ES-I3 (cell line): ENCODE measurements at regions not wholly inside any gene's neighbourhood (a gene's known extent, or its start where the extent isn't known, plus 50 kb on each side); places are given as distances from the start of the nearest gene placed in this dataset.

Source experiments
- H3K36me3 ChIP-seq: 2 replicates; pipeline ENCODE4 v1.6.1; 2013; ENCODE audit warnings: mild to moderate bottlenecking, low read length, control low read depth, moderate library complexity; ENCODE audit not compliant: insufficient read depth
- H3K4me1 ChIP-seq: 2 replicates; pipeline ENCODE4 v1.6.1; 2013; ENCODE audit warnings: mild to moderate bottlenecking, control low read depth, low read length; ENCODE audit not compliant: insufficient read depth
- H3K9ac ChIP-seq: 2 replicates; pipeline ENCODE4 v1.6.1; 2013; ENCODE audit warnings: low read depth, mild to moderate bottlenecking, low read length, moderate library complexity
- H3K9me3 ChIP-seq: 2 replicates; pipeline ENCODE4 v1.6.1; 2013; ENCODE audit warnings: mild to moderate bottlenecking, low read length, moderate library complexity; ENCODE audit not compliant: control insufficient read depth, insufficient read depth

- H3K9ac ChIP-seq = no peak overlapping the region
- H3K9me3 ChIP-seq = no peaks in the 10 kb centered on the region
- H3K36me3 ChIP-seq = no peaks in the 10 kb centered on the region
- H3K4me1 ChIP-seq = no peaks in the 10 kb centered on the region
These were observed 488.9 kb upstream of the FAT1 start for GRCh38 chr4:187212446-187213080.

- Histone ChIP-seq H3K4me1 (no peaks in the 10 kb centered on the region), H3K36me3 (no peaks in the 10 kb centered on the region), H3K9ac (no peak overlapping the region), H3K9me3 (no peaks in the 10 kb centered on the region)
These were observed 491.8 kb upstream of the FAT1 start for GRCh38 chr4:187215438-187215837.

GRCh38 chr4:187218705-187219245 lies 495.1 kb upstream of the FAT1 start:
- H3K9me3 ChIP-seq = no peaks in the 10 kb centered on the region
- H3K9ac ChIP-seq = no peak overlapping the region
- no peaks in the 10 kb centered on the region for H3K36me3 ChIP-seq
- no peaks in the 10 kb centered on the region for H3K4me1 ChIP-seq

- H3K36me3 ChIP-seq = no peaks in the 10 kb centered on the region
- no peak overlapping the region for H3K9ac ChIP-seq
- H3K9me3 ChIP-seq = no peaks in the 10 kb centered on the region
- no peaks in the 10 kb centered on the region for H3K4me1 ChIP-seq
These were observed 500.9 kb upstream of the FAT1 start for GRCh38 chr4:187224560-187224959.

- Histone ChIP-seq H3K9ac (no peak overlapping the region), H3K36me3 (no peaks in the 10 kb centered on the region), H3K4me1 (no peaks in the 10 kb centered on the region)
These were observed 504.4 kb upstream of the FAT1 start for GRCh38 chr4:187227907-187228704.

GRCh38 chr4:187232196-187232595 lies 508.5 kb upstream of the FAT1 start:
- Histone ChIP-seq H3K9me3 (no peaks in the 10 kb centered on the region), H3K36me3 (no peaks in the 10 kb centered on the region), H3K4me1 (no peaks in the 10 kb centered on the region), H3K9ac (no peak overlapping the region)

More at GRCh38 chr4:187227907-187228704, 504.4 kb upstream of the FAT1 start:
- no peaks in the 10 kb centered on the region for H3K9me3 ChIP-seq

GRCh38 chr4:187232796-187233195 lies 509.1 kb upstream of the FAT1 start:
- Histone ChIP-seq H3K4me1 (no peaks in the 10 kb centered on the region), H3K9me3 (no peaks in the 10 kb centered on the region), H3K9ac (no peak overlapping the region), H3K36me3 (no peaks in the 10 kb centered on the region)

- H3K9ac ChIP-seq = no peak overlapping the region
- H3K36me3 ChIP-seq = no peaks in the 10 kb centered on the region
- H3K4me1 ChIP-seq = no peaks in the 10 kb centered on the region
- H3K9me3 ChIP-seq = no peaks in the 10 kb centered on the region
These were observed 512.0 kb upstream of the FAT1 start for GRCh38 chr4:187235456-187236170.

GRCh38 chr4:187236209-187236890 lies 512.7 kb upstream of the FAT1 start:
- no peaks in the 10 kb centered on the region for H3K36me3 ChIP-seq
- no peaks in the 10 kb centered on the region for H3K9me3 ChIP-seq
- no peak overlapping the region for H3K9ac ChIP-seq
- H3K4me1 ChIP-seq = no peaks in the 10 kb centered on the region

GRCh38 chr4:187238646-187239045 lies 515.0 kb upstream of the FAT1 start:
- no peaks in the 10 kb centered on the region for H3K9me3 ChIP-seq
- no peak overlapping the region for H3K9ac ChIP-seq
- H3K36me3 ChIP-seq = no peaks in the 10 kb centered on the region
- H3K4me1 ChIP-seq = no peaks in the 10 kb centered on the region

GRCh38 chr4:187251896-187252295 lies 528.2 kb upstream of the FAT1 start:
- Histone ChIP-seq H3K9ac (no peak overlapping the region), H3K4me1 (peaks cover 2% of the 10 kb centered on the region; the same call in 1 of the 2 replicates), H3K9me3 (no peaks in the 10 kb centered on the region), H3K36me3 (no peaks in the 10 kb centered on the region)

- H3K4me1 ChIP-seq = no peaks in the 10 kb centered on the region; the same call in 1 of the 2 replicates
- H3K36me3 ChIP-seq = no peaks in the 10 kb centered on the region
- no peak overlapping the region for H3K9ac ChIP-seq
- no peaks in the 10 kb centered on the region for H3K9me3 ChIP-seq
These were observed 533.2 kb upstream of the FAT1 start for GRCh38 chr4:187256897-187257296.

- H3K9me3 ChIP-seq = no peaks in the 10 kb centered on the region
- H3K4me1 ChIP-seq = no peaks in the 10 kb centered on the region; the same call in 1 of the 2 replicates
- H3K36me3 ChIP-seq = no peaks in the 10 kb centered on the region
- no peak overlapping the region for H3K9ac ChIP-seq
These were observed 535.2 kb upstream of the FAT1 start for GRCh38 chr4:187258651-187259401.
